Kidney epithelial cell (primary cell): ENCODE measurements at regions not wholly inside any gene's neighbourhood (a gene's known extent, or its start where the extent isn't known, plus 50 kb on each side); places are given as distances from the start of the nearest gene placed in this dataset.

ENCODE experiments used
- DNase-seq: peaks from one replicate; pipeline ENCODE4 v3.0.0-alpha.2; 2010; ENCODE audit warnings: low read depth
- H3K27me3 ChIP-seq: 2 replicates; pipeline ENCODE4 v1.6.0; 2011; ENCODE audit warnings: low read length; ENCODE audit not compliant: control insufficient read depth, insufficient read depth
- H3K36me3 ChIP-seq: 2 replicates; pipeline ENCODE4 v1.5.1; 2011; ENCODE audit warnings: low read length; ENCODE audit not compliant: control insufficient read depth, insufficient read depth
- H3K4me3 ChIP-seq: 2 replicates; pipeline ENCODE4 v1.5.1; 2011; ENCODE audit warnings: low read depth, mild to moderate bottlenecking, control low read depth, low read length
- TF ChIP-seq, protein P1 (sequence below): IDR thresholded peaks from 2 replicates; pipeline ENCODE4 v1.5.1; 2011; ENCODE audit warnings: mild to moderate bottlenecking, moderate library complexity, low read length, control low read depth, inconsistent platforms; ENCODE audit not compliant: insufficient read depth, poor library complexity, severe bottlenecking

GRCh38 chr2:129117434-129117833 is 798.8 kb upstream of the HS6ST1 start:
- Histone ChIP-seq H3K36me3 (no peaks in the 10 kb centered on the region), H3K27me3 (no peaks in the 10 kb centered on the region), H3K4me3 (no peak overlapping the region)
- DNase-seq: no peak
- TF ChIP-seq, protein P1, sequence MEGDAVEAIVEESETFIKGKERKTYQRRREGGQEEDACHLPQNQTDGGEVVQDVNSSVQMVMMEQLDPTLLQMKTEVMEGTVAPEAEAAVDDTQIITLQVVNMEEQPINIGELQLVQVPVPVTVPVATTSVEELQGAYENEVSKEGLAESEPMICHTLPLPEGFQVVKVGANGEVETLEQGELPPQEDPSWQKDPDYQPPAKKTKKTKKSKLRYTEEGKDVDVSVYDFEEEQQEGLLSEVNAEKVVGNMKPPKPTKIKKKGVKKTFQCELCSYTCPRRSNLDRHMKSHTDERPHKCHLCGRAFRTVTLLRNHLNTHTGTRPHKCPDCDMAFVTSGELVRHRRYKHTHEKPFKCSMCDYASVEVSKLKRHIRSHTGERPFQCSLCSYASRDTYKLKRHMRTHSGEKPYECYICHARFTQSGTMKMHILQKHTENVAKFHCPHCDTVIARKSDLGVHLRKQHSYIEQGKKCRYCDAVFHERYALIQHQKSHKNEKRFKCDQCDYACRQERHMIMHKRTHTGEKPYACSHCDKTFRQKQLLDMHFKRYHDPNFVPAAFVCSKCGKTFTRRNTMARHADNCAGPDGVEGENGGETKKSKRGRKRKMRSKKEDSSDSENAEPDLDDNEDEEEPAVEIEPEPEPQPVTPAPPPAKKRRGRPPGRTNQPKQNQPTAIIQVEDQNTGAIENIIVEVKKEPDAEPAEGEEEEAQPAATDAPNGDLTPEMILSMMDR: no peak

GRCh38 chr2:129118296-129118695 is 799.6 kb upstream of the HS6ST1 start:
- TF ChIP-seq, protein P1: no peak

GRCh38 chr2:129129087-129129486 is 810.4 kb upstream of the HS6ST1 start:
- no peak overlapping the region for H3K4me3 ChIP-seq
- TF ChIP-seq, protein P1: no peak
- no peaks in the 10 kb centered on the region for H3K27me3 ChIP-seq
- H3K36me3 ChIP-seq: no peaks in the 10 kb centered on the region
- no peak for DNase-seq

More at GRCh38 chr2:129118296-129118695, 799.6 kb upstream of the HS6ST1 start:
- no peak for DNase-seq
- Histone ChIP-seq H3K27me3 (no peaks in the 10 kb centered on the region), H3K36me3 (no peaks in the 10 kb centered on the region), H3K4me3 (no peak overlapping the region)

DNA sequence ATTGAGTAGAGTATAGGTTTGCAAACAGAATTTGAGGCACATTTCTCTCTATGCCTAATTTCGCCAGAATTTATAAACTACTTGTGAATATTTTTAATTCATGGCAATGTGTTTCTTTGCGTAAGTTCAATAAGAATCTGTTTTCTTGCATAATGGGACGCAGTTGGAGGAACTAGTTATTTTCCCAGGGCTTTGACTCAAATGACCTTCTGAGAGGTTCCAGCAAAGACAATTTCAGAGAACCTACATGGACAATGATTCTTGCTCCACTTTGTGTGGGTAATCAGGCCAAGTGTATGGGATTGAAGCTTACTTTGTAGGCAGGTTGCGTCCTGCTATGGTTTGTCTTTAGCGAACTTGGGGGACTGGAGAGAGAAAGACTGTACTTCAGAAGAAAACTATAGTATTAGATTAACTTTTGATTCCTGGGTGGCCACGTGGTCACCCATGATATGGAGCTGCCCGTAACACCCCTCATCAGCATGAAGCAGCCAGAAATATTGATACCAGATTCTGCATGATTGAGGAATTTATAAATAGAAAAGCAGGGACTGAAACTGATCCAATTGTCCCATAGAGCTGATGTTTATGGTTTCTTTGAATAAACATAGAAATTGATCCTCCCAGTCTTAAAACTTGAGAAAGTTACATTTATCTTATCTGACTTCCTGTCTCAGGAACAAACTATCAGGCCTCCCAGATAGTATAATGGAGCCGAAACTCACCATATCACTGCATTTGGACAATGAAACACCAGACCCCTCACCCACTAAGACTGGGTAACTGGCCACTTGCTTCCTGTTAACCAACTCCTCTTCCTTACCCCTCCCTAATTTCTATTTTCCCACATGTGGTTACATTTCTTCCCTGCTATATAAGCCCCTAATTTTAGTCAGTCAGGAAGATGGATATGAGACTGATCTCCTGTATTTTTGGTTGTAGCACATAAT is 815.3 kb upstream of the HS6ST1 start:
- TF ChIP-seq, protein P1: no peak
- Histone ChIP-seq H3K36me3 (no peaks in the 10 kb centered on the region), H3K27me3 (no peaks in the 10 kb centered on the region), H3K4me3 (no peak overlapping the region)
- DNase-seq: no peak

DNA sequence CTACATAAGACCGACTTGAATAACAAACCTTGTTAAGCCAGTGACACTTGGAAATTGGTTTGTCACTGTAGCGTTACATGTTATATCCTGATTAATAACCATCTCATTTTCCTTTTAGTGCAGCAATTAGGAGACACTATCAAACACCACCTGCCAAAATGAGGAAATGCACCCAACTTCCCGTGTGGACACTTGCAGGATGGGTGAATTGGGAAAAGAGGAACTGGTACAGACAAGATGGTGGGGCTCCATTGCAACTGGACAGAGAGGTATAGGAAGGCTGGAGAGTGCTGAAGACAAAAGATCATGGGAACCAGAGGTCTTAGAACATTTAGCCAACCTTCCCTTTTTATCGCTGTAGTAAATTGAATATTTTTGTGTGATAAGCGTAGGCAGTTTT is 816.3 kb upstream of the HS6ST1 start:
- Histone ChIP-seq H3K4me3 (no peak overlapping the region), H3K27me3 (no peaks in the 10 kb centered on the region), H3K36me3 (no peaks in the 10 kb centered on the region)
- TF ChIP-seq, protein P1: no peak
- DNase-seq: no peak
